ENCODE measurements at regions not wholly inside any gene's neighbourhood (a gene's known extent, or its start where the extent isn't known, plus 50 kb on each side); places are given as distances from the start of the nearest gene placed in this dataset.
"Not testable (repeated sequence)": the region's sequence is repeated elsewhere in the genome, so short reads cannot be mapped to it uniquely, and the experiment has no call there.

GRCh38 chr15:47035475-47036406, 681.6 kb upstream of the SEMA6D start:
- no peak for DNase-seq

- DNase-seq: no peak
Observed at GRCh38 chr15:47037003-47037402, 680.3 kb upstream of the SEMA6D start.

- no peak for DNase-seq
Observed at GRCh38 chr15:47039225-47039624, 678.1 kb upstream of the SEMA6D start.

- DNase-seq: no peak
Observed at GRCh38 chr15:47041301-47041700, 676.0 kb upstream of the SEMA6D start.

- DNase-seq: not testable (repeated sequence)
Observed at GRCh38 chr15:47047981-47048380, 669.3 kb upstream of the SEMA6D start.

- no peak for DNase-seq
Observed at GRCh38 chr15:47066392-47066791, 650.9 kb upstream of the SEMA6D start.

- not testable (repeated sequence) for DNase-seq
Observed at GRCh38 chr15:47077846-47078245, 639.5 kb upstream of the SEMA6D start.

GRCh38 chr15:47095833-47096232, 621.5 kb upstream of the SEMA6D start:
- DNase-seq: no peak

- not testable (repeated sequence) for DNase-seq
Observed at GRCh38 chr15:47098526-47098925, 618.8 kb upstream of the SEMA6D start.

- not testable (repeated sequence) for DNase-seq
Observed at GRCh38 chr15:47099801-47100200, 617.5 kb upstream of the SEMA6D start.

GRCh38 chr15:47108800-47109199, 608.5 kb upstream of the SEMA6D start:
- DNase-seq: not testable (repeated sequence)

- no peak for DNase-seq
Observed at GRCh38 chr15:47116698-47117097, 600.6 kb upstream of the SEMA6D start.

- no peak for DNase-seq
Observed at GRCh38 chr15:47119349-47119748, 598.0 kb upstream of the SEMA6D start.

- DNase-seq: no peak
Observed at GRCh38 chr15:47124430-47125102, 592.7 kb upstream of the SEMA6D start.

- no peak for DNase-seq
Observed at GRCh38 chr15:47129033-47129432, 588.3 kb upstream of the SEMA6D start.

GRCh38 chr15:47131450-47131849, 585.9 kb upstream of the SEMA6D start:
- DNase-seq: not testable (repeated sequence)

GRCh38 chr15:47135267-47135666, 582.0 kb upstream of the SEMA6D start:
- DNase-seq: no peak

GRCh38 chr15:47136236-47136635, 581.1 kb upstream of the SEMA6D start:
- no peak for DNase-seq

- DNase-seq: no peak
Observed at GRCh38 chr15:47139965-47140364, 577.3 kb upstream of the SEMA6D start.

- no peak for DNase-seq
Observed at GRCh38 chr15:47157827-47158226, 559.5 kb upstream of the SEMA6D start.

GRCh38 chr15:47158573-47158972, 558.7 kb upstream of the SEMA6D start:
- DNase-seq: no peak

GRCh38 chr15:47177177-47177576, 540.1 kb upstream of the SEMA6D start:
- DNase-seq: no peak

GRCh38 chr15:47179988-47180387, 537.3 kb upstream of the SEMA6D start:
- DNase-seq: no peak

- DNase-seq: no peak
Observed at GRCh38 chr15:47182818-47183217, 534.5 kb upstream of the SEMA6D start.
